HG03571 (cell line): ENCODE measurements at regions not wholly inside any gene's neighbourhood (a gene's known extent, or its start where the extent isn't known, plus 50 kb on each side); places are given as distances from the start of the nearest gene placed in this dataset.

ENCODE experiments used
- ATAC-seq: cut with Tn5 transposase; IDR thresholded peaks from one replicate; pipeline ENCODE4 v1.9.1; 2021; ENCODE audit not compliant: unreplicated experiment

- no peak for ATAC-seq
Observed at GRCh38 chr3:72496051-72496670, 352.1 kb downstream of the SHQ1 start.

DNA sequence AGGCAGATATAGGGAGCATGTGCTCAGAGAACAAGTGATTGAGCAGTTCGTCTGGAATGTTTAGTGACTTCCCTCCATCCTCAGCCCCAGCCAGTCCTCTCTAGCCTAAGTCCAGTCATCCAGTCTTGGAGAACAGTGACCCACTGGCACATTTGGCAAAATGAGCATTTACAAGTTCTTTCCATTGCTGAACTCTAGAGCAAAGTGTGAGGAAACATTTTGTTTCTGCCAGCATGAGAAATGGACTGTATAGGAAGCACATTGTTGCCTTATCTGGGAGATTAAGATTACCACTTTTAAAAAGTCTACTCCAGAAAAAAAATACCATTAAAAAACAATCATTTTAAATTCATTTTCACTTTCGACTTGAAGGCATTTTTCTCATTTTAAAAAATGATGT, 353.6 kb downstream of the SHQ1 start:
- ATAC-seq, result no peak

DNA sequence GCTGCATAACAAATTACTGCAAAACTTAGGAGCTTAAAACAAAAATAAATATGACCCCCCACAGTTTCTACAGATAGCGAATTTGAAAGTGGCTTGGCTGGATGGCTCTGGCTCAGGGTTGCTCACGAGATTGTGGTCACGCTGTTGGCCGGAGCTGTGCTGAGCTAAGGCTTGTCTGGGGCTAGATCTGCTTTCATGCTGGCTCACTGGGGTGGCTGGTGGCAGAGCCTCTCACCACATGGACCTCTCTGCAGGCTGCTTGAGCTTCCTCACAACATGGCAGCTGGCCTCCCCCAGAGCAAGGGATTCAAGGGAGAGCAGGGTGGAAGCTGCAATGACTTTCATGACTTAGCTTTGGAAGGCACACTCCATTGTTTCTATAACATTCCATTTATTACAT, 354.1 kb downstream of the SHQ1 start:
- ATAC-seq, result no peak

GRCh38 chr3:72492240-72492639, 356.0 kb downstream of the SHQ1 start:
- ATAC-seq, result no peak

GRCh38 chr3:72490688-72491435, 357.4 kb downstream of the SHQ1 start:
- no peak for ATAC-seq

- ATAC-seq, result no peak
Observed at GRCh38 chr3:72489901-72490300, 358.3 kb downstream of the SHQ1 start.

- no peak for ATAC-seq
Observed at GRCh38 chr3:72488738-72489035, 359.6 kb downstream of the SHQ1 start.

- no peak for ATAC-seq
Observed at GRCh38 chr3:72487946-72488737, 360.1 kb downstream of the SHQ1 start.

- no peak for ATAC-seq
Observed at GRCh38 chr3:72487078-72487765, 361.0 kb downstream of the SHQ1 start.

DNA sequence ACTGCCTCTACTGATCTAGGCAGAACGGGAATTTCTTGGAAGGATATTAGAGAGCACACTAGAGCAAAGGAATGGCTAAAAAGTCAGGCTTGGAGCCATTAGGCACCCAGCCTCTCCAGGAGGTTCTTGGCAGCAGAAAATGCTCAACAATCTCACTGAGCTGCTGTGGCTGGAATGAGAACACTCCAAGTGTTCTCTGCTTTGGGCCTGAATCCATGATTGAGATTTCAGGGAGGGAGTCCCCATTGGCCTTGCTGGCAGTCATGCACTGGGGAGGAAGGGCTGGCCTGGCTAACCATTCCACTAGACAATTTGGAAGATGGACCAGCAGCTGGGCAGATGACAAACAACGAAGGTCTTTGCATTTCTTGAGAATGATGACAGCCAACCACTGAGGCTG, 362.6 kb downstream of the SHQ1 start:
- no peak for ATAC-seq

DNA sequence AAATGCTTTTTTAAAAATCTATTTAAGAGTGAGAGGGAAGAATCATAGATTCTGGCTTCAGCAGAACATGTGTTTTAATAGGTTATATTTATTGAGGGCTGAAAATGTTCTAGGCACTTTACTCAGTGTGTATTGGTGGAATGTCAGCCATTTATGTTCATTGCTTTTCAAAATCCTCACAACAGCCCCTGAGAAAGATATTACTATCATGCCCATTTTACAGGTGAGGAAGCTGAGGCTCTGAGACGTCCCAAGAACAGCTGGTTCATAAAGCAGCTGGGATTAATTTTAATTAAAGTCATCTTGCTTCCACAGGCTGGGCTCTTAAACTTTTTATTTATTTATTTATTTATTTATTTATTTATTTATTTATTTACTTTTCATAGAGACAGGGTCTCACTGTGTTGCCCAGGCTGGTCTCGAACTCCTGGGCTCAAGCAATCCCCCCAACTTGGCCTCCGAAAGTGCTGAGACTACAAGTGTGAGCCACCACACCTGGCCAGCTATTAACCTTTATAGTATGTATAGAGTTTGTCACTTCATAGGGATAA, 364.6 kb downstream of the SHQ1 start:
- no peak for ATAC-seq

- ATAC-seq, result no peak
Observed at GRCh38 chr3:72482589-72483321, 365.5 kb downstream of the SHQ1 start.

GRCh38 chr3:72481542-72481941, 366.7 kb downstream of the SHQ1 start:
- no peak for ATAC-seq

GRCh38 chr3:72480366-72480765, 367.9 kb downstream of the SHQ1 start:
- ATAC-seq, result no peak

GRCh38 chr3:72479651-72480215, 368.5 kb downstream of the SHQ1 start:
- no peak for ATAC-seq

GRCh38 chr3:72476139-72476483, 372.1 kb downstream of the SHQ1 start:
- no peak for ATAC-seq

DNA sequence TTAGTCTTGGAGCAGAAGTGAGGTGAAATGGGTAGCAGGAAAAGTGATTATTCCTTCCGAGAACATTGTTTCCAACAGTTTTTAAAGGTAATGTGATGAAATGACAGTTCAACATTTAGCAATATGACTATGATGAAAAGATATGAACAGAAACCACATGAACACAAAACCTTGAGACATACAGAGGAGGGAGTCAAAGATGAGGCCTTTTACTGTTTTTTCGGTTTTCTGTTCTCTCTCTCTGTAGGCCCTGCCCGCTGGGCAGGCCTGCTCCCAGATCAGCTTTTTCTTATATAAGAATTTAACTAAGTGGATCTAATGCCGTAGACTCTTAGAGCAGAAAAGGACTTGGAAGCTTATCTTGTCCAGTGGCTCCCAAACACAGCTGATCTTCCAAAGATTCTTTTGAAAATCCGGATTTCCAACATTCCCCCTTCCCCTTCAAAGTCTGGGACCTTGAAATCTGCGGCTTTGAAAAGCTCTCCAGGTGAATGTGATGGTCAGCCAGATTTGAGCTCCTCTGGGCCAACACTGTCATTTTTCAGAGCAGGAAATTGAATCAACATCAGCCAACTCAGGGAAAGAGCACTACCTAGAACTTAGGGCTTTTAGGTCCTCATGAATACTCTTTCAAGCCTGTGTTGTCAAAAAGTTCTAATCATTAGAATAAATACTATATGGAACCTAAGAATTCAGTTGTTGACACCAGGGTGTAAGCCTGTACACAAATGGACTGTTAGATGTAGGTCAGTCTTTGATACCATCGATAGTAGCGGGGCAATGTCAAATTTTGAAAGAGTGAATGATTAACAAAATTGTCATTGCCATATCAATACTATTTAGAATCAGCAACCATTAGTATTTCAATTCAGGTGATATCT, 372.7 kb downstream of the SHQ1 start:
- no peak for ATAC-seq

- ATAC-seq, result no peak
Observed at GRCh38 chr3:72474775-72475174, 373.5 kb downstream of the SHQ1 start.

DNA sequence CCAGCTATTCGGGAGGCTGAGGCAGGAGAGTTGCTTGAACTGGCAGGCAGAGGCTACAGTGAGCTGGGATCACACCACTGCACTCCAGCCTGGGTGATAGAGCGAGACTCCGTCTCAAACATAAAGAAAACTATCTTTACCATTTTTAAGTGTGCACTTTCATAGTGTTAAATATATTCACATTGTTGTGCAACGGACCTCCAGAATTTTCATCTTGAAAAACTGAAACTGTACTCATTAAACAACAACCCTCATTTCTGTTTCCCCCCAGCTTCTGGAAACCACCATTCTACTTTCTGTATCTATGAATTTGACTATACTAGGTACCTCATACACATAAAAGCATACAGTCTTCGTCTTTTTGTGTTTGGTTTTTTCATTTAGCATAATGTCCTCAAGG, 375.1 kb downstream of the SHQ1 start:
- peak; percentile 84 for ATAC-seq
